SK-N-MC (cell line): ENCODE measurements at regions not wholly inside any gene's neighbourhood (a gene's known extent, or its start where the extent isn't known, plus 50 kb on each side); places are given as distances from the start of the nearest gene placed in this dataset.
"Not testable (repeated sequence)": the region's sequence is repeated elsewhere in the genome, so short reads cannot be mapped to it uniquely, and the experiment has no call there.

Experiments used
- DNase-seq: peaks from one replicate; pipeline ENCODE4 v3.0.0-alpha.2; 2011; ENCODE audit warnings: low read depth, low spot score
- H3K27ac ChIP-seq: fragments of 200-600 bp; sonication (generic); 2 replicates; pipeline ENCODE4 v1.5.1; 2016; ENCODE audit warnings: mixed run types
- H3K36me3 ChIP-seq: fragments of 200-600 bp; sonication (generic); 2 replicates; pipeline ENCODE4 v1.6.1; 2017; ENCODE audit warnings: antibody characterized with exemption, low read length, mixed read lengths; ENCODE audit not compliant: insufficient read depth
- H3K4me3 ChIP-seq: fragments of 200-600 bp; sonication (generic); 2 replicates; pipeline ENCODE4 v1.5.1; 2016
- H3K9ac ChIP-seq: fragments of 200-600 bp; sonication (generic); 2 replicates; pipeline ENCODE4 v1.8.0; 2017; ENCODE audit warnings: mixed run types, mixed read lengths; ENCODE audit not compliant: insufficient read length
- H3K9me3 ChIP-seq: fragments of 200-600 bp; sonication (generic); 2 replicates; pipeline ENCODE4 v1.6.1; 2017; ENCODE audit warnings: low read depth, mild to moderate bottlenecking, antibody characterized with exemption, low read length, moderate library complexity, mixed read lengths
- EZH2 ChIP-seq: fragments of 200-600 bp; sonication (generic); IDR thresholded peaks from one replicate; pipeline ENCODE4 v1.6.1; 2017; ENCODE audit warnings: antibody characterized with exemption
- FOXP2 ChIP-seq: optimal IDR thresholded peaks from 2 replicates; pipeline ENCODE3; 2011; ENCODE audit warnings: mild to moderate bottlenecking, moderate library complexity; ENCODE audit not compliant: insufficient read depth; ENCODE audit errors: extremely low read length, control extremely low read depth
- POLR2AphosphoS5 ChIP-seq: IDR thresholded peaks from 2 replicates; pipeline ENCODE4 v1.6.1; 2012; ENCODE audit warnings: mild to moderate bottlenecking, low read depth, low read length, borderline replicate concordance

DNA sequence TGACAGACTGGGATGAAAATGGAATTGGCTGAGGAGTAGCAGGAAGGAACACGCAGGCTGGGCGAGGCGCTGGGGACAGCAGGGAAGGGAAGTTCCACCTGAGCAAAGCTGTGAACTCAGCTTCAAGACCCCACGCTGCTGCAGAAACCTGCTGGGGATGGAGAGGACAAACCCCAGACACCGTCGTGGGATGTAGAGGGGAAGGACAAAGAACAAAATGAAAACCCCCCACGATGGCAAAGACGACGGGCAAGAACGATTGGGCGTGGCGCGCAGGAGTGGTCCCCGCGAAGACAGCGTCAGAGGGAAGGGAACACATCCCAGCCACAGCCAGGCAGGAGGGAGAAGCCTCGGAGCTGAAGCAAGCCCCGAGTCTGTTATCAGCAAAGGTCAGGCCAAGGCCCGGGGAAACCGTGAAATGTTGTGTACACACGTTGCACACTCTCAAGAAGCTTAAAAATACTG is 222.9 kb downstream of the NDUFA10 start:
- Histone ChIP-seq H3K4me3 (no peak overlapping the region), H3K9me3 (no peaks in the 10 kb centered on the region), H3K27ac (no peak overlapping the region), H3K36me3 (no peaks in the 10 kb centered on the region), H3K9ac (no peak overlapping the region)
- no peak for DNase-seq
- TF ChIP-seq FOXP2 (no peak), EZH2 (no peak), POLR2AphosphoS5 (no peak)

- no peak for DNase-seq
- no peaks in the 10 kb centered on the region for H3K9me3 ChIP-seq
- H3K27ac ChIP-seq, result no peak overlapping the region
- no peak overlapping the region for H3K9ac ChIP-seq
- H3K36me3 ChIP-seq, result no peaks in the 10 kb centered on the region
- TF ChIP-seq POLR2AphosphoS5 (no peak), EZH2 (no peak), FOXP2 (no peak)
- no peak overlapping the region for H3K4me3 ChIP-seq
Measured at GRCh38 chr2:239801404-239802184, 223.5 kb downstream of the NDUFA10 start.

DNA sequence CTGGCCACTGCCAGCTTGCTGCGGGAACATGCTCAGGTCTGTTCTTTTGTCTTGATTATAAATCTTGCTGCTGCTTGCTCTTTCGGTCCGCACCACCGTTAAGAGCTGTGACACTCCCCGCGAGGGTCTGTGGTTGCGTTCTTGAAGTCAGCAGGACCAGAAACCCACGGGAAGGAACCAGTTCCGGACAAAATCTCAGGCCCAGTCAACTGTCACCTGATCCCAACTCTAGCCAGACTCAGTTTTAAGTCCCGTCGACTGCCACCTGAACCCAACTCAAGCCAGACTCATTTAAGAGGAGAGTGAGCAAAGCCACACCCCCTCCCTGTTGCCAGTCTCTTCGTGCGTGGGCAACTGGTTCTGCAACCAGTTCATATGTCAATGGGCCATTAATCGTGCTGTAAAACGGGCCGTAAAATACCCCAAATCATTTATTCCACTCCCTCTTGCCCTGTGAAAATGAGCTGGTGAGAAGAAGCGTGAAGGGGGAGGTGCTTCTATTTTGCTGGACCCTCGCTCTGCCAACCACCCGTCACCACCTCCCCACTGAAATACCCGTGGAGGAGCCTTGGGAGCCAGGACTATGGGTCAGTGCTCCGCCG is 224.3 kb downstream of the NDUFA10 start:
- Histone ChIP-seq H3K27ac (no peak overlapping the region), H3K9me3 (no peaks in the 10 kb centered on the region), H3K9ac (no peak overlapping the region), H3K4me3 (no peak overlapping the region), H3K36me3 (no peaks in the 10 kb centered on the region)
- no peak for DNase-seq
- TF ChIP-seq FOXP2, result no peak
- TF ChIP-seq POLR2AphosphoS5, result no peak
- TF ChIP-seq EZH2, result no peak

DNA sequence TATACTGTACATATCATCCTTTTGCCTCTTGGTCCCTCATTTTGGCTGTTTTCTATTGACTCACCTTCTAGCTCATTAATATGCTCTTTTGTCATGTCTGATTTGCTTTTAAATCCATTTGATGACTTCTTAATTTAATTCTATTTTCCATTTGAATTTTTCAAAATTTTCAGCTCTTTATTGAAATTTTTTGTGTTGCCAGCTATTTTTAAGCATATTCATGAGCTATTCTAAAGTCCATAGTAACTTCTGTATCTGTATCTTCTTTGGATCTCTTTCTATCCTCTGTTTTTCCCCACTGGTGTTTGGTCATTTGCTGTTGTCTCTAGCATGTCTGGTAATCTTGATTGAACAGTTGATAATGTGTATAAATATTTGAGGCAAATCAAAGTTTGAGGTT is 227.8 kb downstream of the NDUFA10 start:
- no peaks in the 10 kb centered on the region for H3K36me3 ChIP-seq
- H3K4me3 ChIP-seq, result no peak overlapping the region
- TF ChIP-seq POLR2AphosphoS5 (no peak), EZH2 (no peak), FOXP2 (no peak)
- H3K9ac ChIP-seq, result no peak overlapping the region
- H3K9me3 ChIP-seq, result no peaks in the 10 kb centered on the region
- H3K27ac ChIP-seq, result no peak overlapping the region
- no peak for DNase-seq

DNA sequence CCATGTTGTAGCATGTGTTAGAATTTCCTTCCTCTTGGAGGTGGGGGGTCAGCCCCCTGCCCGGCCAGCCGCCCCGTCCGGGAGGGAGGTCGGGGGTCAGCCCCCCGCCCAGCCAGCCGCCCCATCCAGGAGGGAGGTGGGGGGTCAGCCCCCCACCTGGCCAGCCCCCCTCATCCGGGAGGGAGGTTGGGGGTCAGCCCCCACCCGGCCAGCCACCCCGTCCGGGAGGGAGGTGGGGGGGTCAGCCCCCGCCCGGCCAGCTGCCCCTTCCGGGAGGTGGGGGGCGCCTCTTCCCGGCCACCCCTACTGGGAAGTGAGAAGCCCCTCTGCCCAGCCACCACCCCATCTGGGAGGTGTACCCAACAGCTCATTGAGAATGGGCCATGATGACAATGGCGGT is 229.4 kb downstream of the NDUFA10 start:
- H3K4me3 ChIP-seq, H3K36me3 ChIP-seq, DNase-seq, H3K9me3 ChIP-seq, H3K9ac ChIP-seq, H3K27ac ChIP-seq: not testable (repeated sequence)

GRCh38 chr2:239793836-239794235 is 231.3 kb downstream of the NDUFA10 start:
- no peak overlapping the region for H3K9ac ChIP-seq
- H3K27ac ChIP-seq, result no peak overlapping the region
- no peaks in the 10 kb centered on the region for H3K9me3 ChIP-seq
- H3K36me3 ChIP-seq, result no peaks in the 10 kb centered on the region
- no peak for DNase-seq
- H3K4me3 ChIP-seq, result no peak overlapping the region
- TF ChIP-seq POLR2AphosphoS5 (no peak), EZH2 (no peak), FOXP2 (no peak)

- H3K9me3 ChIP-seq, result no peaks in the 10 kb centered on the region
- H3K9ac ChIP-seq, result no peak overlapping the region
- no peak overlapping the region for H3K4me3 ChIP-seq
- DNase-seq, result no peak
- no peak overlapping the region for H3K27ac ChIP-seq
- H3K36me3 ChIP-seq, result no peaks in the 10 kb centered on the region
- TF ChIP-seq EZH2, result no peak
- TF ChIP-seq FOXP2, result no peak
- TF ChIP-seq POLR2AphosphoS5, result no peak
Measured at GRCh38 chr2:239793086-239793485, 232.1 kb downstream of the NDUFA10 start.

GRCh38 chr2:239792405-239793084 is 232.6 kb downstream of the NDUFA10 start:
- Histone ChIP-seq H3K27ac (no peak overlapping the region), H3K9me3 (no peaks in the 10 kb centered on the region), H3K36me3 (no peaks in the 10 kb centered on the region), H3K4me3 (no peak overlapping the region), H3K9ac (no peak overlapping the region)
- TF ChIP-seq EZH2 (no peak), POLR2AphosphoS5 (no peak), FOXP2 (no peak)
- DNase-seq, result no peak
